ENCODE measurements at regions not wholly inside any gene's neighbourhood (a gene's known extent, or its start where the extent isn't known, plus 50 kb on each side); places are given as distances from the start of the nearest gene placed in this dataset.

- no peak for TF ChIP-seq EZH2phosphoT487 (IDR thresholded peaks at IDR 0.05; ENCODE audit: insufficient read depth, low read depth)
- TF ChIP-seq EZH2 (IDR thresholded peaks at IDR 0.05; ENCODE audit: insufficient read depth, poor library complexity, severe bottlenecking), result no peak
Measured at GRCh38 chr2:167489325-167489724, 601.0 kb downstream of the XIRP2 start.

Data from GM23248 (cell line).